NOMO-1 treated with DMSO at 0.1 percent for 48 hours (cell line): ENCODE measurements at regions not wholly inside any gene's neighbourhood (a gene's known extent, or its start where the extent isn't known, plus 50 kb on each side); places are given as distances from the start of the nearest gene placed in this dataset.
A peak's percentile ranks its signal among the peaks of the same experiment; 100 is the strongest.

Experiments
- DNase-seq: peaks from one replicate; lab custom pipeline; 2025; ENCODE audit not compliant: unreplicated experiment; lab: John Stamatoyannopoulos, UW

DNA sequence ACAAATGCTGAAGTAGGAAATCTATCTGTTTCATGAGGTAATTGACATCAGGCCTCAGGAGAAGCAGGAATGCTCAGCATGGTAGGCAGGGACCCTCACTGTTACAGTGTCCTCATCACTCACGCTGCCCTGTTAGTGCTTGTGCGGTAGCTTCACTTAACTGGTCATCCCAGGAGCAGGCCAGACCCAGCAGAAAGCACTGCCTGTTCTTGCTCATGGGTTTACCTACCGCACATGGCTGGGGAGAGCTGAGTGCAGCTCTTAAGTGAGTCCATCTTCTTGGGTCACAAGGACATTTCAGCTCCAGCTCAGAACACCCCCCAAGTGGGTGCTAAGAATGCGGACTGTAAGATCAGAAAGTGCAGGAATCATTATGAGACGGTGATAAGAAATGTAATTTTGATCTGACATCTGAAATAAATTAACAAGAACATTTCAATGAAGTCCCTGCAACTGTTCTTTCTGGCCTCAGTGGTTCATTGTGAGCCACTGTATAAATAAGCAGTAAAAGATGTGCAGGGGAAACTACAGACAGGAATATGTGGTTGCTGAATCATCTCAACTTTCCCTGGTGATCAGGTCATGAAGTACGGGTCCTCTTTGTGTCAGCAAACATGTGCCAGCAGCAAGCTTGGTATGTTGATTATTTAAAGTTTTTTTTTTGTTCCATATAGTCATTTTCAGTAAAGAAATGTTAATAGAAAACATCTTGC, 757.7 kb upstream of the TMEM132C start:
- no peak for DNase-seq

DNA sequence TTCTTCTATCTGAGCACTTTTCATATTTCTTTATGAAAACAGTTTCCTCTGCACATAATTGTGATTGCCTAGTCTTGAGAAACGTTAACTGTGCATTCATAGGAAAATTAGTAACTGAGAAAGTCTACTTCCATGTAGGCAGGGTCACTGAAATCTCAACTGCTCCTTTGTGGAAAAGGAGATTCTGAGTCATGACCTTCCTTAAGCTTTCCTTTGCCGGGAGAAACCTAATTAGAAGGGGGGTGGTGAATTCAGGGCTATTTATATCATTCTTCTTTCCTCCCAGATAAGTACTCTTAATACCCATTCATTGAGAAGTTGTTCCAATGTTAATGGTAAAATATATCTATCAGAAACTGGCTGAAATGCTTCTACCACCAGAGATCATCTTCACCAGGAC, 751.0 kb upstream of the TMEM132C start:
- no peak for DNase-seq

DNA sequence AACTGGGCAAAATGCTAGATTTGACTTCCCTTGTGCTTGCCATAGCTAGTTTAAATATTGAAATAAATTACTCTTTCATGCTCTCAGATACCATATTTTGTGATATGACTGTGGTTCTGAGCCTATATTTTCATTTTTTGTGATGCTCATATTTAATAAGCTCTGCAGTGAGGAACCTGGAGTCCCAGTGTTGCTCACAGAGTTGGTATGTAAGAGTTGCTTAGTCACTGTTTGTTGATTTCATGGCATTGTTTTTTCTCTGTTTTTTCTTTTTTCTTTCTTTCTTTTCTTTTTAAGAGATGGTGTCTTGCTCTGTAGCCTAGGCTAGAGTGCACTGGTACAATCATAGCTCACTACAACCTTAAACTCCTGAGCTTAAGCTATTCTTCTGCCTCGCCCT, 750.5 kb upstream of the TMEM132C start:
- no peak for DNase-seq

DNA sequence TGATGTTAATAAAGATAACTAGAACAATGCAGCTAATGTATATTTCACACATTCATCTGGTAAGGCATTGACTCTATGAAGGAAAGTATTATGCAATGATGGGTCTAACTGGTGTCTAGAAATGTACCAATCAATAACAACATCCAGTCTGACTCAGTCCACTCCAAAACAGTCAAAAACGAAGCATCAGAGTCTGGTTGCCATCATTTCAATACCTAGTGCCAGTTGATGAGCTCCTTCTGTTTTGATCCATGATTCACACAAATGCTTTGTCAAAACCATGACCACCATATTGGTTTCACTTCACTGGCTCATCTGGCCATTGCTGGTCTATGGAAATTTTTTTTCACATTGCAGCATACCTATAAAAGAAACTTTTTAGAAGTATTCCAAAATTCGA, 747.2 kb upstream of the TMEM132C start:
- DNase-seq: no peak

DNA sequence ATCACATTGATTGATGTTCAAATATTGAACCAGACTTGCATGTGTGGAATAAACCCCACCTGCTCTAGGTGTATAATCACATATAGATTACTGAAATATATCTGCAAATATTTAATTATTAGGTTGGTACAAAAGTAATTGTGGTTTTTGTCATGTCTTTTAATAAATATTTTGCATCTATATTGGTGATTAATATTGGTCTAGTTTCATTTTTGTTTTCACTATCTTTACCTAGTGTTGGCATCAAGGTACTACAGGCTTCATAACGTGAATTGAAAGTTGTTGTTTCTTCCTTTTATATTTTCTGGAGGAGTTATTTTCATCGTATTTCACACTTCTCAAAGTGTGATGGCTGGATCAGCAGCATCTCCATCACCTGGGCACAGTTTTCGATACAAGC, 740.0 kb upstream of the TMEM132C start:
- DNase-seq: no peak

DNA sequence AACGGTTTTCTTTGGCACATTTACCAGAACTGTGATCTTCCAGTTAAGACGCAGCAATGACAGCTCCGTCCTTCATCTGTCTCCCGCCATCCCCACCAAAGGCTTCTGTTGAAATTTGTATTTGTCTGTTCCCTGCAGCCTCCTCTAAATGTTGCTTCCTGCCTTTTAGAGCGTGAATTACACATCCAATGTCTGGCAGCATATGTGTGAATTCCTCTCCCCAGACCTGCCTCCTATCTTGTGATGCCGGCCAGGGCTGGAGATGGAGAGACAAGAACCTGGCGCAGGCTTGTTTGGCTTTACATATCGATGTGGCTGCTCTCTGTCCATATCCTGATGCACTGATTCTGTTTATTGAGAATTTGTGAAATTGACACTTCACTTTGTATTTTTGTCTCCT, 738.4 kb upstream of the TMEM132C start:
- no peak for DNase-seq

DNA sequence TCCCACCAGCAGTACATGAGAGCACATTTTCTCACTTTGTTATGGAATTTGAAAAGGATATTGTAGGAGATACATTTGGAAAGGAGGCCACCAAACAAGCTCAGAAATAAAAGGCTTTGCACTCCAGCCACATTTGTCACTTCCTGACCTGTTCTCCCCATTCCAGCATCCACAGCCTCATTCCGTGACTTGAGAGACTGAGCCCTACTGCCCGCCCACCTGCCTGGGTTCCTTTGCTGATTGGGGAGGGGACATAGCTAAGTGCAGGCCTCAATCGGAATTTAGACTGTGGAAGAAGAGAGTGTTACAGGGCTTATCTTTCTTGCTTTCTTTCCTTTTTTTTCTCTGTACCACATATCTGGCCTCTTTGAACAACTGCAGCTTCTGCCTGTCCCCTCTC, 735.4 kb upstream of the TMEM132C start:
- no peak for DNase-seq

DNA sequence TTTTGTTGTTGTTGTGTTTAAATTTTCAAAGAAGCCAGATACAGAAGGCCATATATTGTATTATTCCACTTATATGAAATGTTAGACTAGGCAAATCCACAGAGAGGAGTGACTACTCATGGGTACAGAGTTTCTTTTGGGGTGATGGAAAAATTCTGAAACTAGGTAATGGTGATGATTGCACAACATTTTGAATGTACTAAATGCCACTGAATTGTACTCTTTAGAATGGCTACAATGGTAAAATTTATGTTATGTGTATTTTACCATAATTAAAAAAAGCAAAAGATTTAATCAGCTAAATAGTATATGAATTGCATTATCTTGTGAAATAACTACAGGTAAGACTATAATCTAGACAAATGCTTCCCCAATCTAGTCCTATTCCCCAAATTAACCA, 733.6 kb upstream of the TMEM132C start:
- DNase-seq: no peak

DNA sequence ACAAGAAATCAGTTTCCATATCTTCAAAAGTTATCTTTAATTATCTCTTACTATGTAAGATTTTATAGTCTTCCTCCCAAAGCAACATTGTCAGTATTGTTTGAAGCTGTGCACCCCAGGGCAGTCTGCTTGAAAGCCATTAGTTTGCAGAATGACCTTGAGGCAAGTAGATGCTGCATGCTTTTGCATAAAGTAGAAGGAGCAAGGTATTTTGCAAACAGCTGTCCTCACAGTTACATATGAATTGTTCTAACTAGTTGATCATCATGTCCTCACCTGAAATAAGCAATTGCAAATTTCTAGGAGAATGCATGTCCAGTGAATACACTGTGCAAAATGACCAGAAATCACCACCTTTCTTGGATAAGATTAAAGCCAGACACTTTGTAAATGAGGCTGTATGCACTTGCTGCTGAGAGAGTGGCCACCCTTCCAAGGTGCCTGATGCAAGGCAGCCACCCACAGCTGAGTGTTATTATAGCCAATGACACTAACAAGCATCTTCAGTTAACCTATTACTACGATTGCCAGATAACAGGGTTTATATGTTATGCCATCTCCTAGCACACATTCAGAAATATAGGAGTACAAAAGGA, 730.0 kb upstream of the TMEM132C start:
- DNase-seq: no peak

DNA sequence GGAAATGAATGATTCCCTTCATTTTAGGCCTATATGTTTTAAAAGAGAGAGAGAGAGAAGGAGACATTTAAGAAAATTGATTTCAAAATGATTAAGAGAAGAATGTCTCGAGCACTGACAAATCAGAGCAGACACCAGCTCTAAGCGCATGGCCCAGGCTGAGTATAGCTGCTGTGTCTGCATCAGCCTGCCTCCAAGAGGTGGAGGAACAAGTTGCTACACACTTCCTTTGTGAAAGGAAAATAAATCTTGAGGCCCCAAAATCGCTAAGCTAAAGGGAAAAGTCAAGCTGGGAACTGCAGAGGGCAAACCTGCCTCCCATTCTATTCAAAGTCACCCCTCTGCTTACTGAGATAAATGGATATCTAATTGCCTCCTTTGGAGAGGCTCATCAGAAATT, 728.7 kb upstream of the TMEM132C start:
- no peak for DNase-seq

DNA sequence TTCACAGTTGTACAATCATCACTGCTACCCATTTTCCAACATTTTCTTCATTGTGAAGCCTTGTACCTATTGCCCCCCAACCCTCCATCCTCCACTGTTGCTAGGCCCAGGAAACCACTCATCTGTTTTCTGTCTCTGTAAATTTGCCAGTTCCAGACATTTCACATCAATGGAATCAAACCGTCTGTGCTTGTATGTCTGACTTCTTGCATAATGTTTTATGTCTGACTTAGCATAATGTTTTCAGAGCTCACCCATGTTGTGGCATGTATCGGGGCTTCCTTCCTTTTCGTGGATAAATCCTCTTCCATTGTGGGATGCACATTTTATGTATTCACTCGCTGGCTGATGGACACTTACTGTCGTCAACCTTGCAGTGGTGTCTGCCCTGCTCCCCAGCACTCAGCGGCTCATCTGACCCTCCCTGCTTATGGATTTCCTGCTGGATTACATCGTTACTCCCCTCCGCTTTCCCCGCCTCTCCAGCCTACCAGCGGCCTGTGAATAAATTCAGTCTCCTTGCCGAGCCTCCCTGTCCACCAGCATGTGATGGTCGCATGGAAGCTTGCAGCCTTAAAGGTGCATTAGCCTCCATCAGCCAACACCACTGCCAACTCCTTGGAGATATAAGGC, 727.6 kb upstream of the TMEM132C start:
- no peak for DNase-seq

DNA sequence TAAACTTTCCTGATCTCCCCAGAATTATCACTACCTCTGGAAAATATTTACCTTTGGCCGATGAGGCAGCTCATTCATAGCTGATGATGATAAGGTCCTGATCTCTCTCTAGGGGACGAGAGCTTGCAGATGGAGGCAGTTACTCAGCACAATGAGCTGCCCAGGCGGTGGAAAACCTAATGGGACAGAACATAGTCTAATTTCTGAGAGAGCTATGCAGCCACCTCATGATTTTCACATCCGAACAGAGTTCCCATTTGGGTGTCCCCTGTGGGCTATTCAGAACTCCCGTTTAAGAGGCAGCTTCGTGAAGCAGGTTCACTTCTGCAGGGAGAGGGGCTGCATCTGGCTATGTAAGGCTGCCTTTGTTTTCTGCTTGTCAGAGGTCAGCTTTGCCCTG, 724.6 kb upstream of the TMEM132C start:
- no peak for DNase-seq

DNA sequence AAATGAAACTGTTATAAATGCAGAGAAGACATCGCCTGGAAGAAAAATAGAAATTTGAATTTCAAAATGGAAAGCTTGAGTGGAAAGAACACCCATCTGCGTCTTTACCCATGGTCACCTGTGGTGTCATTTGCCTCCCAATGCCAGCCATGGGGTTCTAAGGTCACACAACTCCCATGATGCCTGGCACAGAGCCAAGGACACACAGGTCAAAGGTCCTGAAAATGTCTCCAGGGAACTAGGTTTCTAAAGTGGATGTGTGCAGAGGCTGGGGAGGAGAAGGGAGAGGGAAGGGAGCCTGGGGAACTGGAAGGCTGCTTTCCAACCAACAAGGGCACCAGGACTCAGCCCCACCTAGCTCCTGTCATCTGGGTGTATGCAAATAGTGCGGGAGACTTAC, 724.0 kb upstream of the TMEM132C start:
- DNase-seq: no peak

DNA sequence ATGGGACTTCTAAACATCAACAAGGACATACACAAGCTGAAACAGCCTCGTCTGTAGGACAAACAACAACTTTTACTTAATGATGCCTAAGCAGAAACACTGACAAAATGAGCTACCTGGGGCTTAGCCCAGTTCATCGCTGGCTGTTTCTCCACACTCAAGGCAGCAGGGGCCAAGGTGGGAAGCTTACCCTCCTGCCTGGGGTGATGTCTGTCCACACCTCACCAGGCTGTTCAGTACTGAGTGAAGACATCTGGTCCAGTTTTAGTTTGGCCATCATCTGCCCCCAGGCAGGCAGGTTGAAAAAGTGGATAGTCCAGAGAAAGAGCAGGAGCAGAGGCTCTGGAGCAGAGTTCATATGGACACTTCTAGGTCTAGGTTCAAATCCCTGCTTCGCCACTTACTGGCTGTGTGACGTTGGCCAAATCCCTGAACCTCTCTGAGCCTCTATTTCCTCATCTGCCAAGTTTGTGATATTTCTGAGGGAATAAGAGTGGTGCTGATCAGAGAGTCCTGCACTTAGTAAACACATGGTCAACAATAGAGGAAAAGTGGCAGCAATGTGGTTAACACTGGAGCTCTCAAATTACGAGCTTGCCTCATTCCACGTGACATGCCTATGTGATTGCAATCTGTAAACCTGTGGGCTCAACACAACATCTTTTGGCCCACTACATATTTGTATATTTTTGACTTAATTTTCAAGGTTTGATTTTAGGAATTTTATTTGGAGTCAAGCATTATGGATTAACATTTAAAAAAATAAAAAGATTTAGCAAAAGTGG, 720.1 kb upstream of the TMEM132C start:
- DNase-seq: no peak

DNA sequence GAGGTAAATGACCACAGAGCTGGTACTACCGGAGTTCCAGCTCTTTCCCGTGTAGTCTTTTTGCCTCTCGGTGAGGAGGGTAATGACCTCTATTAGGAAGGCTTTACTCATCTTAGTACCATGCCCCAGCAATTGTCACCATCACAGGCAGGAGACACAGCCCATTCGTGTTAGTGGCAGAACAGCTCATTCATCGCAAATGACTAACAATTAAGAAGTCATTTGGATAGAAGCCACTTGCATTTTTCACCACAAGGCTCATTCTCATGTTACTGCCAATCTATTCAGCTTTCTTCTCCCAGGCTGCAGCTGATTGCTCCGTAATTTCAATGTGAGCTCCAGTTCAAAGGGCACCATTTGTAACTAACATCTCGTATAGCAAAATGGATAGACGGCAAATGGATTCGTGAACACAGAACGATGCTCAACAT, 718.8 kb upstream of the TMEM132C start:
- DNase-seq: no peak

DNA sequence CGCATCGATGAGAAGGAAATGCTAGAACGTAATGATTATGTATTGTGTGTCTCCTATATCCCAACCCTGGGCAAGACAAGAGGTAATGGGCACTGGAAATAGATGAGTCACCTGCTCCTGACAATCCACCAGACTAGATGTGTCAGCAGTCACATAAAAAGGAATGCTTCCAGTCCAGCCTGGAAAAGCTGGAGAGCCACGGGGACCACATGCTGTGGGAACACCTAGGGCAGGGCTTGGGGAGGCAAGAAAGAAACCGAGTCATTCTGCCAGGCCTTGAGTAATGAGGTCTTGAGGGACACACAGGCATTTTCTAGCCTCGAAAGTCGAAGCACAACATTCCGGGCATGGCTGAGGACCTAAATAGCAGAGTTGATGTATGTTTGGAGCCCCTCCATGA, 716.7 kb upstream of the TMEM132C start:
- no peak for DNase-seq

DNA sequence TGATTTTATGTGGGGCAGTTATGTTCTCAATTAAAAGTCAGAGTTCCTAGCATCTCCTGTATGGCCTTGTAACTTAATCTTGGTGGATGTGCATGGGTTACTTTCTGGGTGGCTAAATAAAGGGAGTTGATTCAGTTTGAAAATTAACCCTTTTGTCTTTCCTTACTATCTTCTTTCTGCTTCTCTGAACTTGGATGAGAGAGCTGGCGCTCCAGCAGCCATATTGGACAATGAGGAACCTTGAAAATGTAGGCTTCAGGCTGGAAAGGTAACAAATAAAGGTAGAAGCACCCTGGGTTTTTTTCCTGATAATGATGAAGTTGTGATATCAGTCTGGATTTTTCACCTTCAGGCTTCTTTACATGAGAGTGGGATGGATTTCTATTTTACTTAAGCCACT, 714.1 kb upstream of the TMEM132C start:
- no peak for DNase-seq

DNA sequence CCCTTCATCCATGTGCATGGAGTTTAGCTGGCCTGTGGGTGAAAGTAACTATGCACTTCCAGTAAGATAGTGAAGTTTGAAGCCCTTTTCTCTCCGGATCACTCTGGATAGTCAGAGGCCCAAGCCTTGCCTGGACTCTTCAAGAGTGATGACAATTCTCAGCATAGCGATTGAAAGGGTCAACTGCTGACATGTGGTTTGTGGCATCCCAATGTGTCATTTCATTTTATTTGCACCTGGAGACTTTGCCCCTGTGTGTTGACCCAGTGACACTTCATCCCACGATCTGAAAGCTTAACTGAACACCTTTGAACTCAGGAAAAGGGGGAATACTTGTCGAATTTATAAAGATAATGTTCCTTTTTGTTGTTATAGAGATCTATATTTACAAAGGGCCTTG, 711.9 kb upstream of the TMEM132C start:
- DNase-seq: no peak

DNA sequence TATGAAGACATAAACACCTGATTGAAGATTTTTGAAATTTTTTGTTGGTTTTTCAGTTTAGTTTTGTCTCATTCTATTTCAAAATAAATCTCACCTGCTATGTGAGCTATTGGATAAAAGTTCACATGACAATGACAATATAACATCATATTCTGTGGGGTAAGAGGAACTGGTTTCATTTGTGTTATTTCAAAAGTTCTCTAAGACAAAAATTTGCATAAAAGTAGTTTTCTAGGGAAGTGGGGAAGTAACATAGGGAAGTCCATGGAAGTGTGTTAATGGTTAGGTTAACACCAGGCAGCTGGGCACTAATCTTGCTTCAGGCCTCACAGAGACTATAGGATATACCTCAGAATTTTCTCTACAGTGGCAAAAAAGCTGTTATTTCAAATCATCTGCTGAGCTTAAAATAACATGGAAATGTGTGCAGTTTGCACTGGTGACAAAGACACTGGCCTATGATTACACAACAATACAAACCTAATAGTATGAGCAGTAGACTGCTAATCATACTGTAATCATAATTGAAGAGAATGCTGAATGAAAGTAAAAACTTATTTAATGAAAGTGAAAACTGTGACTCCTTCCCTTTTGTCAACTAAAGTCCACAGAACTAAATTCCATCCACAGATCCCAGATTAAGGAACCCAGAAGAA, 710.6 kb upstream of the TMEM132C start:
- no peak for DNase-seq

DNA sequence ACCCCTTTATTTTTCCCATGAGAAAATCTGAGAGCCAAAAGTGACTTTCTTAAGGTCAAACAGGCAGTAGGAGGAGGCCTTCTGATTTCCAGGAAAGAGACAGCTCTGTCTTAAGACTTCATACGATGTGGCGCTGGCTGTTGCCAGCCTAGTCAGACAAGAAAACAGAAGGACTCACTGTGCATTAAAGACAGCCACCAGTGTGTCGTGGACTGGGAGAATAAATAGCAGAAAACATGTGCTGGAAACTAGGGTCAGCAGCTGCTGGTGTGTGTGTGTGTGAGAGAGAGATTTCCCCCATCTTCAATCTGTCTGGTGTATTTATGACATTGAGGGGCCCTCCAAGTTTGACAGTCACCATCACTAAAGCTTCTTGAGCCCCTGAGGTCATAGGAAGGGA, 708.6 kb upstream of the TMEM132C start:
- DNase-seq: no peak

DNA sequence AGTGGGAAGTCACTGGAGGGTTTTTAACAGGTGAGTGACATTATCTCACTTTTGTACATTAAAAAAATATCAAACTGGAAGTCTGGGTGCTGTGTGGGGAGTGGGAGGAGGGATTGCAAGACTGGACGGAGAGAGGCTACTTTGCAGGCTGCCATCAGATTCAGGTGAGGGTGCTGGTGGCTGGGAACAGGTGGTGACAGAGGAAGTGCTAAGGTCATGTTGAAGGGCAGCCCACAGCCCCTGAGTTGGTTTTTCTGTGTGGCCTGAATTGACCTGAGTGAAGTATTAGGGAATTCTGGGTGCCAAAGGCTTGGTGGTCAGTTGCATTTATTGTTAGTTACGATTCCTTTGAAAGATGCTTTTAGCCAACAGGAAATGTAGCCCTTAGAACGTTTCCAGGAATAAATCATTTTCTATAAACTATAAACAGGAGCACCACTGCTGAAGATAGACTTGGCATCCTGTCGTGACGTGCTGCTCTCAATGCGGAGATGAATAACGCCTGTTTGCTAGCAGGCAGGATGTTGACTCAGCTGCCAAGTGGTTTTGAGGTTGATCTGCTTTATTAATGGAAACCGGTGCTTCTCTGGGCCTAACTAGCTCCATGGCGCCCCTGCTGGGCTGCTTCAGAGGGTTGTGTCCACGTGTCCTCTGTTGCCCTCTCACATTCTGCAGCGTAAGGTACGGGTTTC, 707.5 kb upstream of the TMEM132C start:
- DNase-seq: peak; percentile 45
